Esophagus squamous epithelium (tissue), 4 donors: ENCODE measurements at regions not wholly inside any gene's neighbourhood (a gene's known extent, or its start where the extent isn't known, plus 50 kb on each side); places are given as distances from the start of the nearest gene placed in this dataset.

Experiments
- POLR2A ChIP-seq, 4 donors: fragments of 450-650 bp; IDR thresholded peaks; one replicate each; pipeline ENCODE4 v1.6.1; 2017; ENCODE audit warnings: antibody characterized with exemption in 4 of 4, mild to moderate bottlenecking in 4 of 4, moderate library complexity in 3 of 4
- TF ChIP-seq, protein P1 (sequence below), 6 experiments: fragments of 450-650 bp in 4 of 6; fragments of 200-600 bp in 2 of 6; sonication (generic) in 2 of 6; IDR thresholded peaks; one replicate each; pipeline ENCODE4 v1.5.1; 2016 to 2019; ENCODE audit warnings: antibody characterized with exemption in 6 of 6, mild to moderate bottlenecking in 4 of 6, moderate library complexity in 4 of 6

DNA sequence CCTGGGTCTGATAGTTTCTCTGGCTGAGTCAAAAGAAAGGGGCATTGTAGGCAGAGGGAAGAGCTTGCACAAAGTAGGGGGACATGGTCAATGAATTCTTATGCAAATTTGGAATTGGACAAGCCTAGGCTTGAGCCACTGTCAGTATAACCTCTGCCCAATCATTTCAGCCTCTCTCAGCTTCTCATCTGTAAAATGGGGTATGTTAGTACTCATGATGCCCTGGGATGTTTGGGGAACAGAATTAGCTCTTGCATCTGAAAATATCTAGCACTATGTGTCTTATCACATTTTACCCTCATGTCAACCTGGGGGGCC lies 148.6 kb downstream of the DHX35 start:
- TF ChIP-seq, protein P1, sequence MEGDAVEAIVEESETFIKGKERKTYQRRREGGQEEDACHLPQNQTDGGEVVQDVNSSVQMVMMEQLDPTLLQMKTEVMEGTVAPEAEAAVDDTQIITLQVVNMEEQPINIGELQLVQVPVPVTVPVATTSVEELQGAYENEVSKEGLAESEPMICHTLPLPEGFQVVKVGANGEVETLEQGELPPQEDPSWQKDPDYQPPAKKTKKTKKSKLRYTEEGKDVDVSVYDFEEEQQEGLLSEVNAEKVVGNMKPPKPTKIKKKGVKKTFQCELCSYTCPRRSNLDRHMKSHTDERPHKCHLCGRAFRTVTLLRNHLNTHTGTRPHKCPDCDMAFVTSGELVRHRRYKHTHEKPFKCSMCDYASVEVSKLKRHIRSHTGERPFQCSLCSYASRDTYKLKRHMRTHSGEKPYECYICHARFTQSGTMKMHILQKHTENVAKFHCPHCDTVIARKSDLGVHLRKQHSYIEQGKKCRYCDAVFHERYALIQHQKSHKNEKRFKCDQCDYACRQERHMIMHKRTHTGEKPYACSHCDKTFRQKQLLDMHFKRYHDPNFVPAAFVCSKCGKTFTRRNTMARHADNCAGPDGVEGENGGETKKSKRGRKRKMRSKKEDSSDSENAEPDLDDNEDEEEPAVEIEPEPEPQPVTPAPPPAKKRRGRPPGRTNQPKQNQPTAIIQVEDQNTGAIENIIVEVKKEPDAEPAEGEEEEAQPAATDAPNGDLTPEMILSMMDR (IDR thresholded peaks at IDR 0.05), result no peak
- no peak for TF ChIP-seq POLR2A (IDR thresholded peaks at IDR 0.05)
